Activated T-cell treated with anti-CD3 and anti-CD28 coated beads, Interleukin-2, amount 50 U/mL, for 72 hours (primary cell): ENCODE measurements at regions not wholly inside any gene's neighbourhood (a gene's known extent, or its start where the extent isn't known, plus 50 kb on each side); places are given as distances from the start of the nearest gene placed in this dataset.
A peak's percentile ranks its signal among the peaks of the same experiment; 100 is the strongest.

ENCODE experiments used
- ATAC-seq, 2 donors: fragments of 150-1000 bp; cut with Tn5 transposase; replicated peaks in 1 of 2; 2 replicates each; pipeline ENCODE4 v1.10.0; 2021; ENCODE audit warnings: moderate library complexity in 2 of 2, mild to moderate bottlenecking in 1 of 2
- DNase-seq, 2 donors: peaks; one replicate each; pipeline ENCODE4 v3.0.0; 2021 to 2022; ENCODE audit warnings: mixed read lengths in 1 of 2
- H3K27ac Mint-ChIP-seq: one replicate; pipeline ENCODE4 v1.8.0; 2022; ENCODE audit warnings: mild to moderate bottlenecking, moderate library complexity, mixed read lengths
- H3K27me3 Mint-ChIP-seq: one replicate; pipeline ENCODE4 v1.8.0; 2022; ENCODE audit warnings: low read depth, mixed read lengths
- H3K36me3 Mint-ChIP-seq, 2 donors: one replicate each; pipeline ENCODE4 v1.8.0; 2022; ENCODE audit warnings: mixed read lengths in 2 of 2, mild to moderate bottlenecking in 1 of 2; ENCODE audit not compliant: insufficient read depth in 2 of 2
- H3K4me1 Mint-ChIP-seq: one replicate; pipeline ENCODE4 v1.8.0; 2022; ENCODE audit warnings: low read depth, mixed read lengths
- H3K4me3 Mint-ChIP-seq, 2 donors: one replicate each; pipeline ENCODE4 v1.8.0; 2022; ENCODE audit warnings: mild to moderate bottlenecking in 2 of 2, mixed read lengths in 2 of 2, moderate library complexity in 2 of 2
- H3K9me3 Mint-ChIP-seq, 2 donors: one replicate each; pipeline ENCODE4 v1.8.0; 2022; ENCODE audit warnings: mixed read lengths in 2 of 2

- peaks cover 23% of the 10 kb centered on the region for H3K4me1 Mint-ChIP-seq
- no peak for ATAC-seq
Measured at GRCh38 chr5:96260009-96260408, 173.0 kb downstream of the PCSK1 start.

GRCh38 chr5:96259151-96259772 is 173.8 kb downstream of the PCSK1 start:
- no peaks in the 10 kb centered on the region for H3K9me3 Mint-ChIP-seq
- ATAC-seq (peak in 1 of 2 donors; percentile 27), DNase-seq (no peak)
- H3K4me1 Mint-ChIP-seq, result peaks cover 23% of the 10 kb centered on the region
- H3K27ac Mint-ChIP-seq, result peak overlapping the region; percentile 55
- H3K27me3 Mint-ChIP-seq, result peaks cover 47% of the 10 kb centered on the region
- no peaks in the 10 kb centered on the region for H3K36me3 Mint-ChIP-seq
- H3K4me3 Mint-ChIP-seq, result no peak overlapping the region

More at GRCh38 chr5:96260009-96260408, 173.0 kb downstream of the PCSK1 start:
- H3K9me3 Mint-ChIP-seq, result no peaks in the 10 kb centered on the region
- peaks cover 47% of the 10 kb centered on the region for H3K27me3 Mint-ChIP-seq
- no peak overlapping the region for H3K27ac Mint-ChIP-seq
- no peaks in the 10 kb centered on the region for H3K36me3 Mint-ChIP-seq
- no peak overlapping the region for H3K4me3 Mint-ChIP-seq
- no peak for DNase-seq

GRCh38 chr5:96258692-96259091 is 174.4 kb downstream of the PCSK1 start:
- Mint-ChIP-seq H3K27me3 (peaks cover 43% of the 10 kb centered on the region), H3K4me3 (peak overlapping the region in 1 of 2 donors; percentile 12), H3K9me3 (no peaks in the 10 kb centered on the region), H3K27ac (peak overlapping the region; percentile 55), H3K36me3 (no peaks in the 10 kb centered on the region), H3K4me1 (peaks cover 23% of the 10 kb centered on the region)
- no peak for ATAC-seq
- no peak for DNase-seq

- peak; percentile 78 to 90 for ATAC-seq
Measured at GRCh38 chr5:96257904-96258303, 175.1 kb downstream of the PCSK1 start.

GRCh38 chr5:96256795-96257470 is 176.1 kb downstream of the PCSK1 start:
- Mint-ChIP-seq H3K27ac (no peak overlapping the region), H3K4me3 (no peak overlapping the region), H3K4me1 (peaks cover 23% of the 10 kb centered on the region), H3K36me3 (no peaks in the 10 kb centered on the region), H3K27me3 (peaks cover 43% of the 10 kb centered on the region), H3K9me3 (no peaks in the 10 kb centered on the region)
- no peak for ATAC-seq
- DNase-seq, result peak in 1 of 2 donors; percentile 2

More at GRCh38 chr5:96257904-96258303, 175.1 kb downstream of the PCSK1 start:
- Mint-ChIP-seq H3K4me1 (peaks cover 23% of the 10 kb centered on the region), H3K27me3 (peaks cover 41% of the 10 kb centered on the region), H3K27ac (peak overlapping the region; percentile 15), H3K36me3 (no peaks in the 10 kb centered on the region), H3K9me3 (no peaks in the 10 kb centered on the region), H3K4me3 (no peak overlapping the region)
- DNase-seq, result no peak

- Mint-ChIP-seq H3K4me3 (no peak overlapping the region), H3K27me3 (peaks cover 57% of the 10 kb centered on the region), H3K9me3 (no peaks in the 10 kb centered on the region), H3K27ac (no peak overlapping the region), H3K4me1 (peaks cover 23% of the 10 kb centered on the region), H3K36me3 (no peaks in the 10 kb centered on the region)
- DNase-seq (no peak), ATAC-seq (no peak)
Measured at GRCh38 chr5:96254980-96255691, 177.9 kb downstream of the PCSK1 start.

GRCh38 chr5:96253140-96253539 is 179.9 kb downstream of the PCSK1 start:
- no peak overlapping the region for H3K27ac Mint-ChIP-seq
- peaks cover 51% of the 10 kb centered on the region for H3K27me3 Mint-ChIP-seq
- H3K4me1 Mint-ChIP-seq, result peaks cover 9% of the 10 kb centered on the region
- H3K9me3 Mint-ChIP-seq, result no peaks in the 10 kb centered on the region
- ATAC-seq, result no peak
- H3K4me3 Mint-ChIP-seq, result no peak overlapping the region
- no peaks in the 10 kb centered on the region for H3K36me3 Mint-ChIP-seq
- DNase-seq, result no peak

GRCh38 chr5:96252596-96252995 is 180.5 kb downstream of the PCSK1 start:
- Mint-ChIP-seq H3K27ac (no peak overlapping the region), H3K27me3 (peaks cover 55% of the 10 kb centered on the region), H3K4me1 (peaks cover 3% of the 10 kb centered on the region), H3K36me3 (no peaks in the 10 kb centered on the region), H3K4me3 (no peak overlapping the region), H3K9me3 (no peaks in the 10 kb centered on the region)
- DNase-seq, result no peak
- no peak for ATAC-seq

- no peaks in the 10 kb centered on the region for H3K9me3 Mint-ChIP-seq
- H3K27me3 Mint-ChIP-seq, result peaks cover 60% of the 10 kb centered on the region
- no peaks in the 10 kb centered on the region for H3K36me3 Mint-ChIP-seq
- no peak overlapping the region for H3K4me3 Mint-ChIP-seq
- DNase-seq, result no peak
- H3K4me1 Mint-ChIP-seq, result no peaks in the 10 kb centered on the region
- H3K27ac Mint-ChIP-seq, result no peak overlapping the region
- no peak for ATAC-seq
Measured at GRCh38 chr5:96250782-96251181, 182.3 kb downstream of the PCSK1 start.

GRCh38 chr5:96248131-96248530 is 184.9 kb downstream of the PCSK1 start:
- no peak for DNase-seq
- Mint-ChIP-seq H3K4me1 (no peaks in the 10 kb centered on the region), H3K36me3 (no peaks in the 10 kb centered on the region), H3K9me3 (no peaks in the 10 kb centered on the region), H3K27ac (no peak overlapping the region), H3K27me3 (peaks cover 60% of the 10 kb centered on the region), H3K4me3 (no peak overlapping the region)
- ATAC-seq, result no peak

GRCh38 chr5:96247708-96248107 is 185.3 kb downstream of the PCSK1 start:
- no peak for DNase-seq
- Mint-ChIP-seq H3K36me3 (no peaks in the 10 kb centered on the region), H3K27me3 (peaks cover 60% of the 10 kb centered on the region), H3K4me1 (no peaks in the 10 kb centered on the region), H3K27ac (no peak overlapping the region), H3K4me3 (no peak overlapping the region), H3K9me3 (no peaks in the 10 kb centered on the region)
- no peak for ATAC-seq

- peaks cover 56% of the 10 kb centered on the region for H3K27me3 Mint-ChIP-seq
- DNase-seq (no peak), ATAC-seq (no peak)
- no peak overlapping the region for H3K4me3 Mint-ChIP-seq
- H3K27ac Mint-ChIP-seq, result no peak overlapping the region
- no peaks in the 10 kb centered on the region for H3K36me3 Mint-ChIP-seq
- no peaks in the 10 kb centered on the region for H3K9me3 Mint-ChIP-seq
- H3K4me1 Mint-ChIP-seq, result no peaks in the 10 kb centered on the region
Measured at GRCh38 chr5:96247097-96247701, 185.8 kb downstream of the PCSK1 start.
